H54 (cell line): ENCODE measurements at regions not wholly inside any gene's neighbourhood (a gene's known extent, or its start where the extent isn't known, plus 50 kb on each side); places are given as distances from the start of the nearest gene placed in this dataset.

Experiments used
- DNase-seq: peaks from one replicate; pipeline ENCODE4 v3.0.0; 2011; ENCODE audit warnings: low spot score, mixed read lengths; ENCODE audit not compliant: insufficient read length
- FAIRE-seq: peaks from 3 replicates; lab custom pipeline; 2011; peaks lifted over from hg19 to GRCh38; lab: Jason Lieb, UNC
- POLR2A ChIP-seq: IDR thresholded peaks from 2 replicates; pipeline ENCODE4 v1.6.1; 2011; ENCODE audit warnings: low read depth, mild to moderate bottlenecking, low read length

GRCh38 chrX:4528247-4528646, 814.8 kb upstream of the PRKX start:
- DNase-seq, result no peak
- no peak for FAIRE-seq
- TF ChIP-seq POLR2A, result no peak

GRCh38 chrX:4485912-4486311, 772.5 kb upstream of the PRKX start:
- TF ChIP-seq POLR2A, result no peak

GRCh38 chrX:4484266-4484665, 770.8 kb upstream of the PRKX start:
- FAIRE-seq (no peak), DNase-seq (no peak)
- TF ChIP-seq POLR2A, result no peak

More at GRCh38 chrX:4485912-4486311, 772.5 kb upstream of the PRKX start:
- DNase-seq, result no peak
- no peak for FAIRE-seq

- DNase-seq (no peak), FAIRE-seq (no peak)
- TF ChIP-seq POLR2A, result no peak
These were observed 738.1 kb upstream of the PRKX start for GRCh38 chrX:4451591-4451990.

GRCh38 chrX:4450177-4450576, 736.7 kb upstream of the PRKX start:
- no peak for DNase-seq
- no peak for TF ChIP-seq POLR2A
- no peak for FAIRE-seq

GRCh38 chrX:4435905-4436304, 722.5 kb upstream of the PRKX start:
- DNase-seq (no peak), FAIRE-seq (no peak)
- TF ChIP-seq POLR2A, result no peak

- FAIRE-seq (no peak), DNase-seq (no peak)
- TF ChIP-seq POLR2A, result no peak
These were observed 684.0 kb upstream of the PRKX start for GRCh38 chrX:4397471-4397870.

GRCh38 chrX:4382273-4382672, 668.8 kb upstream of the PRKX start:
- DNase-seq (no peak), FAIRE-seq (no peak)
- no peak for TF ChIP-seq POLR2A

GRCh38 chrX:4380710-4381109, 667.3 kb upstream of the PRKX start:
- no peak for FAIRE-seq
- DNase-seq, result no peak
- no peak for TF ChIP-seq POLR2A

- FAIRE-seq, result no peak
- no peak for DNase-seq
- no peak for TF ChIP-seq POLR2A
These were observed 665.6 kb upstream of the PRKX start for GRCh38 chrX:4379071-4379470.

- no peak for DNase-seq
- FAIRE-seq, result no peak
- no peak for TF ChIP-seq POLR2A
These were observed 660.3 kb upstream of the PRKX start for GRCh38 chrX:4373791-4374190.

GRCh38 chrX:4358577-4358976, 645.1 kb upstream of the PRKX start:
- no peak for TF ChIP-seq POLR2A
- FAIRE-seq, result no peak

GRCh38 chrX:4322916-4323315, 609.5 kb upstream of the PRKX start:
- no peak for TF ChIP-seq POLR2A
- DNase-seq, result no peak
- FAIRE-seq, result no peak

More at GRCh38 chrX:4358577-4358976, 645.1 kb upstream of the PRKX start:
- no peak for DNase-seq

- TF ChIP-seq POLR2A, result no peak
- DNase-seq (no peak), FAIRE-seq (no peak)
These were observed 607.0 kb upstream of the PRKX start for GRCh38 chrX:4320436-4320947.

GRCh38 chrX:4315891-4316290, 602.4 kb upstream of the PRKX start:
- no peak for DNase-seq
- TF ChIP-seq POLR2A, result no peak
- FAIRE-seq, result no peak

GRCh38 chrX:4314586-4314985, 601.1 kb upstream of the PRKX start:
- no peak for TF ChIP-seq POLR2A
- FAIRE-seq, result no peak

More at GRCh38 chrX:4314586-4314985, 601.1 kb upstream of the PRKX start:
- DNase-seq, result no peak
